ENCODE measurements at regions not wholly inside any gene's neighbourhood (a gene's known extent, or its start where the extent isn't known, plus 50 kb on each side); places are given as distances from the start of the nearest gene placed in this dataset.

GRCh38 chr2:125512313-125512712, 1143.6 kb upstream of the GYPC start:
- DNase-seq (ENCODE audit: low read depth), result no peak
- no peak overlapping the region for H3K4me3 ChIP-seq (ENCODE audit: low read depth, low read length)
- no peak for TF ChIP-seq CTCF (IDR thresholded peaks at IDR 0.05; ENCODE audit: low read depth, low read length, missing control alignments)

- H3K4me3 ChIP-seq (ENCODE audit: low read depth, low read length), result no peak overlapping the region
- peak; percentile 62 for TF ChIP-seq CTCF (IDR thresholded peaks at IDR 0.05; ENCODE audit: low read depth, low read length, missing control alignments)
- no peak for DNase-seq (ENCODE audit: low read depth)
Observed at GRCh38 chr2:125516496-125517109, 1139.4 kb upstream of the GYPC start.

GRCh38 chr2:125526093-125526492, 1129.9 kb upstream of the GYPC start:
- DNase-seq (ENCODE audit: low read depth), result no peak
- no peak for TF ChIP-seq CTCF (IDR thresholded peaks at IDR 0.05; ENCODE audit: low read depth, low read length, missing control alignments)
- H3K4me3 ChIP-seq (ENCODE audit: low read depth, low read length), result no peak overlapping the region

GRCh38 chr2:125535089-125535488, 1120.9 kb upstream of the GYPC start:
- TF ChIP-seq CTCF (IDR thresholded peaks at IDR 0.05; ENCODE audit: low read depth, low read length, missing control alignments), result no peak
- no peak overlapping the region for H3K4me3 ChIP-seq (ENCODE audit: low read depth, low read length)
- no peak for DNase-seq (ENCODE audit: low read depth)

GRCh38 chr2:125543968-125544514, 1111.9 kb upstream of the GYPC start:
- TF ChIP-seq CTCF (IDR thresholded peaks at IDR 0.05; ENCODE audit: low read depth, low read length, missing control alignments), result no peak
- no peak overlapping the region for H3K4me3 ChIP-seq (ENCODE audit: low read depth, low read length)
- no peak for DNase-seq (ENCODE audit: low read depth)

GRCh38 chr2:125553768-125554167, 1102.2 kb upstream of the GYPC start:
- H3K4me3 ChIP-seq (ENCODE audit: low read depth, low read length), result no peak overlapping the region
- TF ChIP-seq CTCF (IDR thresholded peaks at IDR 0.05; ENCODE audit: low read depth, low read length, missing control alignments), result no peak
- no peak for DNase-seq (ENCODE audit: low read depth)

- no peak for DNase-seq (ENCODE audit: low read depth)
- TF ChIP-seq CTCF (IDR thresholded peaks at IDR 0.05; ENCODE audit: low read depth, low read length, missing control alignments), result no peak
- no peak overlapping the region for H3K4me3 ChIP-seq (ENCODE audit: low read depth, low read length)
Observed at GRCh38 chr2:125554956-125555355, 1101.0 kb upstream of the GYPC start.
